H9 (cell line): ENCODE measurements at regions not wholly inside any gene's neighbourhood (a gene's known extent, or its start where the extent isn't known, plus 50 kb on each side); places are given as distances from the start of the nearest gene placed in this dataset.

ENCODE experiments used
- DNase-seq: peaks from one replicate; pipeline ENCODE4 v3.0.0-alpha.2; 2017
- H2AFZ ChIP-seq: one replicate; pipeline ENCODE4 v1.6.1; 2013; ENCODE audit warnings: mild to moderate bottlenecking, low read length, control low read depth, moderate library complexity
- H2AK5ac ChIP-seq: 2 replicates; pipeline ENCODE4 v1.6.1; 2013; ENCODE audit warnings: low read length, control low read depth, mixed read lengths; ENCODE audit not compliant: insufficient read length
- H2BK120ac ChIP-seq: one replicate; pipeline ENCODE4 v1.6.1; 2013; ENCODE audit warnings: low read depth, mild to moderate bottlenecking, low read length, control low read depth, inconsistent platforms; ENCODE audit not compliant: poor library complexity, severe bottlenecking
- H2BK12ac ChIP-seq: 2 replicates; pipeline ENCODE4 v1.6.1; 2013; ENCODE audit warnings: low read length, control low read depth, mixed read lengths, low read depth; ENCODE audit not compliant: insufficient read length
- H2BK15ac ChIP-seq: 2 replicates; pipeline ENCODE4 v1.6.1; 2013; ENCODE audit warnings: low read depth, low read length, control low read depth
- H2BK20ac ChIP-seq: one replicate; pipeline ENCODE4 v1.6.1; 2013; ENCODE audit warnings: low read depth, mild to moderate bottlenecking, low read length, control low read depth, inconsistent platforms; ENCODE audit not compliant: poor library complexity, severe bottlenecking
- H2BK5ac ChIP-seq: 2 replicates; pipeline ENCODE4 v1.6.1; 2013; ENCODE audit warnings: low read length, control low read depth, mixed read lengths; ENCODE audit not compliant: insufficient read length
- H3K14ac ChIP-seq: 2 replicates; pipeline ENCODE4 v1.6.1; 2013; ENCODE audit warnings: low read length, control low read depth; ENCODE audit not compliant: insufficient read depth
- H3K18ac ChIP-seq: 2 replicates; pipeline ENCODE4 v1.6.1; 2013; ENCODE audit warnings: low read depth, mild to moderate bottlenecking, mixed read lengths, low read length, control low read depth; ENCODE audit not compliant: insufficient read length
- H3K23ac ChIP-seq: 2 replicates; pipeline ENCODE4 v1.6.1; 2013; ENCODE audit warnings: low read length, control low read depth, mixed read lengths, low read depth; ENCODE audit not compliant: insufficient read length
- H3K23me2 ChIP-seq: 2 replicates; pipeline ENCODE4 v1.6.1; 2013; ENCODE audit warnings: low read depth, mild to moderate bottlenecking, mixed read lengths, low read length, control low read depth; ENCODE audit not compliant: insufficient read length, poor library complexity, severe bottlenecking
- H3K27ac ChIP-seq: 2 replicates; pipeline ENCODE4 v1.5.1; 2013; ENCODE audit warnings: low read length, control low read depth, mixed read lengths, low read depth; ENCODE audit not compliant: insufficient read length
- H3K27me3 ChIP-seq: 2 replicates; pipeline ENCODE4 v1.6.1; 2013; ENCODE audit warnings: low read length, control low read depth, inconsistent platforms; ENCODE audit not compliant: insufficient read depth
- H3K4ac ChIP-seq: 2 replicates; pipeline ENCODE4 v1.6.1; 2013; ENCODE audit warnings: low read depth, mild to moderate bottlenecking, control low read depth, inconsistent platforms, low read length, moderate library complexity
- H3K4me1 ChIP-seq: 2 replicates; pipeline ENCODE4 v1.6.1; 2013; ENCODE audit warnings: low read length, control low read depth, inconsistent platforms; ENCODE audit not compliant: insufficient read depth
- H3K4me2 ChIP-seq: 2 replicates; pipeline ENCODE4 v1.6.1; 2013; ENCODE audit warnings: low read length, control low read depth, mixed read lengths; ENCODE audit not compliant: insufficient read length, insufficient read depth
- H3K56ac ChIP-seq: 2 replicates; pipeline ENCODE4 v1.6.1; 2013; ENCODE audit warnings: low read depth, mild to moderate bottlenecking, mixed read lengths, low read length, control low read depth; ENCODE audit not compliant: insufficient read length
- H3K79me1 ChIP-seq: 2 replicates; pipeline ENCODE4 v1.6.1; 2013; ENCODE audit warnings: low read depth, mild to moderate bottlenecking, moderate library complexity, low read length, control low read depth, inconsistent platforms; ENCODE audit not compliant: insufficient read depth, poor library complexity, severe bottlenecking
- H3K79me2 ChIP-seq: 2 replicates; pipeline ENCODE4 v1.6.1; 2013; ENCODE audit warnings: low read length, control low read depth, inconsistent platforms; ENCODE audit not compliant: insufficient read depth
- H3K9ac ChIP-seq: 2 replicates; pipeline ENCODE4 v1.6.1; 2013; ENCODE audit warnings: low read length, control low read depth, mixed read lengths; ENCODE audit not compliant: insufficient read length; ENCODE audit errors: extremely low read depth
- H3K9me3 ChIP-seq: one replicate; pipeline ENCODE4 v1.6.1; 2013; ENCODE audit warnings: low read depth, low read length, inconsistent platforms; ENCODE audit not compliant: control insufficient read depth
- H3T11ph ChIP-seq: one replicate; pipeline ENCODE4 v1.6.1; 2013; ENCODE audit warnings: mild to moderate bottlenecking, low read length, control low read depth, inconsistent platforms
- H4K20me1 ChIP-seq: one replicate; pipeline ENCODE4 v1.6.1; 2013; ENCODE audit not compliant: control insufficient read depth, insufficient read length, insufficient read depth
- H4K5ac ChIP-seq: 2 replicates; pipeline ENCODE4 v1.6.1; 2013; ENCODE audit warnings: low read depth, mild to moderate bottlenecking, mixed read lengths, low read length, control low read depth; ENCODE audit not compliant: insufficient read length
- H4K8ac ChIP-seq: replicated peaks from 2 replicates; pipeline ENCODE4 v1.6.1; 2013; ENCODE audit warnings: low read length, control low read depth, mixed read lengths, low read depth; ENCODE audit not compliant: insufficient read length
- H4K91ac ChIP-seq: 2 replicates; pipeline ENCODE4 v1.6.1; 2013; ENCODE audit warnings: low read depth, mild to moderate bottlenecking, moderate library complexity, mixed read lengths, low read length, control low read depth; ENCODE audit not compliant: insufficient read length
- H3K27ac Mint-ChIP-seq, 3 experiments: 2 replicates in 2 of 3; 3 replicates in 1 of 3; pipeline ENCODE4 v1.8.0; 2020 to 2021; ENCODE audit warnings: mixed read lengths in 3 of 3, mild to moderate bottlenecking in 1 of 3, moderate library complexity in 1 of 3
- H3K27me3 Mint-ChIP-seq: 2 replicates; pipeline ENCODE4 v1.8.0; 2021; ENCODE audit warnings: low read depth, mild to moderate bottlenecking, moderate library complexity, mixed read lengths
- H3K36me3 Mint-ChIP-seq, 3 experiments: 2 replicates in 2 of 3; 3 replicates in 1 of 3; pipeline ENCODE4 v1.8.0; 2020 to 2021; ENCODE audit warnings: low read depth in 3 of 3, mixed read lengths in 3 of 3; ENCODE audit not compliant: insufficient read depth in 1 of 3
- H3K4me1 Mint-ChIP-seq, 2 experiments: 2 replicates each; pipeline ENCODE4 v1.8.0; 2020; ENCODE audit warnings: mixed read lengths in 2 of 2
- H3K4me3 Mint-ChIP-seq, 2 experiments: 2 replicates in 1 of 2; 3 replicates in 1 of 2; pipeline ENCODE4 v1.8.0; 2020 to 2021; ENCODE audit warnings: mild to moderate bottlenecking in 2 of 2, mixed read lengths in 2 of 2, moderate library complexity in 1 of 2
- H3K9me3 Mint-ChIP-seq, 2 experiments: 2 replicates in 1 of 2; 3 replicates in 1 of 2; pipeline ENCODE4 v1.8.0; 2020; ENCODE audit warnings: mild to moderate bottlenecking in 2 of 2, mixed read lengths in 2 of 2, moderate library complexity in 1 of 2
- WGBS: extraction: QIAGEN DNeasy Blood & Tissue Kit; methylation state at CpG from one replicate; pipeline ENCODE4 v1.1.7; 2013; ENCODE audit warnings: missing lambda C conversion rate, low lambda C conversion rate, mixed read lengths; ENCODE audit not compliant: insufficient read length; ENCODE audit errors: extremely low coverage; 5-methylcytosine and 5-hydroxymethylcytosine counted together
- TF ChIP-seq, protein P1 (sequence below): fragments of 200-600 bp; sonication (generic); conservative IDR thresholded peaks from 3 replicates; pipeline ENCODE4 v1.8.0; 2021; ENCODE audit warnings: antibody characterized with exemption, mild to moderate bottlenecking

DNA sequence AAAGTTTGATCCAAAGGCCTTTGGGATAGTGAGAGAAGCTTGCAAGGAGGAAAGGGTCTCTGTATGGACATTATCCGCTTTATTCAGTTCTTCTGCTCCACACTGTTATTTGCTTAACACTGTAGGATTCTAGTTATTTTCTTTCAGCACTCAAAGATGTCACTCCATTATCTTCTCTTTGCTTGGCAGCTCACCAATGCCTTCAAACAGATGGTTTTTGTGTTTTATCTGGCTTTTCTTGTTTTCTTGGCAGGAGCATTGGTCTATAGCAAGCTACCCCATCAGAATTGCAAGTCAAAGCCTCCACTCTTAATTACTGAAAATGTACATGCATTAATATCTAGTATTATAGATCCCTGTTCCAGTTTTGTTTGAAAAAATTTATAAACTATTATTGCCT, 138.8 kb downstream of the EVA1A start:
- Mint-ChIP-seq H3K4me3 (no peak overlapping the region), H3K4me1 (peaks cover under 1 to 3% of the 10 kb centered on the region in 2 experiments; a peak in 3 of 4 replicates), H3K36me3 (peaks cover 3 to 5% (median 4%) of the 10 kb centered on the region in 3 experiments; a peak in 3 of 7 replicates), H3K27ac (no peak overlapping the region), H3K27me3 (no peaks in the 10 kb centered on the region), H3K9me3 (peaks cover 4 to 8% of the 10 kb centered on the region in 2 experiments)
- H3K56ac ChIP-seq, result no peak overlapping the region
- no peak overlapping the region for H2BK15ac ChIP-seq
- H3K27ac ChIP-seq, result no peak overlapping the region
- H3K9me3 ChIP-seq, result no peaks in the 10 kb centered on the region
- no peak for DNase-seq
- H3K14ac ChIP-seq, result no peak overlapping the region
- H2AK5ac ChIP-seq, result no peak overlapping the region
- no CpG with 5 or more reads among the region's 1 CpG for WGBS
- H3K23me2 ChIP-seq, result no peaks in the 10 kb centered on the region
- no peaks in the 10 kb centered on the region for H3K79me1 ChIP-seq
- H3K4me1 ChIP-seq, result no peaks in the 10 kb centered on the region
- no peak overlapping the region for H3K18ac ChIP-seq
- no peaks in the 10 kb centered on the region for H3K27me3 ChIP-seq
- H3K4me2 ChIP-seq, result no peak overlapping the region
- TF ChIP-seq, protein P1, sequence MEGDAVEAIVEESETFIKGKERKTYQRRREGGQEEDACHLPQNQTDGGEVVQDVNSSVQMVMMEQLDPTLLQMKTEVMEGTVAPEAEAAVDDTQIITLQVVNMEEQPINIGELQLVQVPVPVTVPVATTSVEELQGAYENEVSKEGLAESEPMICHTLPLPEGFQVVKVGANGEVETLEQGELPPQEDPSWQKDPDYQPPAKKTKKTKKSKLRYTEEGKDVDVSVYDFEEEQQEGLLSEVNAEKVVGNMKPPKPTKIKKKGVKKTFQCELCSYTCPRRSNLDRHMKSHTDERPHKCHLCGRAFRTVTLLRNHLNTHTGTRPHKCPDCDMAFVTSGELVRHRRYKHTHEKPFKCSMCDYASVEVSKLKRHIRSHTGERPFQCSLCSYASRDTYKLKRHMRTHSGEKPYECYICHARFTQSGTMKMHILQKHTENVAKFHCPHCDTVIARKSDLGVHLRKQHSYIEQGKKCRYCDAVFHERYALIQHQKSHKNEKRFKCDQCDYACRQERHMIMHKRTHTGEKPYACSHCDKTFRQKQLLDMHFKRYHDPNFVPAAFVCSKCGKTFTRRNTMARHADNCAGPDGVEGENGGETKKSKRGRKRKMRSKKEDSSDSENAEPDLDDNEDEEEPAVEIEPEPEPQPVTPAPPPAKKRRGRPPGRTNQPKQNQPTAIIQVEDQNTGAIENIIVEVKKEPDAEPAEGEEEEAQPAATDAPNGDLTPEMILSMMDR, result no peak
- H4K5ac ChIP-seq, result no peak overlapping the region
- H3K4ac ChIP-seq, result no peak overlapping the region
- no peak overlapping the region for H3T11ph ChIP-seq
- no peak overlapping the region for H2BK120ac ChIP-seq
- no peak overlapping the region for H2BK20ac ChIP-seq
- no peak overlapping the region for H4K8ac ChIP-seq
- H3K79me2 ChIP-seq, result no peaks in the 10 kb centered on the region
- no peak overlapping the region for H4K91ac ChIP-seq
- no peak overlapping the region for H2AFZ ChIP-seq
- H4K20me1 ChIP-seq, result no peaks in the 10 kb centered on the region
- H3K23ac ChIP-seq, result no peak overlapping the region
- no peak overlapping the region for H3K9ac ChIP-seq
- H2BK12ac ChIP-seq, result no peak overlapping the region
- no peak overlapping the region for H2BK5ac ChIP-seq
